ENCODE measurements at regions not wholly inside any gene's neighbourhood (a gene's known extent, or its start where the extent isn't known, plus 50 kb on each side); places are given as distances from the start of the nearest gene placed in this dataset.

DNA sequence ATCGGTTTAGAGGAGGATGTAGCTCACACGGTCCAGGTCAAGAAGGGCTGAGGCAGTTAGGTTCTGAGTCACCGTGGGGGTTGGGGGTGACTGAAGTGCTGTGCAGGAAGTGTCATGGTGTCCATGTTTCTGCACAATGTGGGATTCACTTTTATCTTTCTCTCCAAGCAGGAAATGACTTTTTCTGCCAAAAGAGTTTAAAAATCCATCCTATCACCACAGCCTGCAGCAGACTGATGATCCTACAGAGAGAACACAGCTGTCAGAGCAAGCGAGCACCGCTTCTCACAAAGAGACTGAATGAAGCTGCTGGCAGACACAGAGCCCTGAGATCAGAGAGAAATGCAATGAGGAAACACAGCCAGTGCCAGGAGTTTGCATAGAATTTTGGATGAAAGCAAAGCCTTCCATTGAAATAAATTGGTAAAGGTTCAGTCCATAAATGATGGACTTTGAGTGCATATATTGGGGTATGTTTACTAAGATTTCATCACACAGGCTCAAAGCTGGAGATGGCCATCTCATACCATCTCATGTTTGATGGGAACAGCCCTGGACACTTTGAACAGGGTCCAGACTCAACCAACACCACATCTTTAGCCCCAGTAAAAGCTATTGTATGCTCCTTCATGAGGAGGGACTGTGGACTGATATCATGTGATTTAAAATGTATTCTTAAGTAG is 213.9 kb upstream of the FBXL7 start:
- 81% methylated on average over 5 of the region's 5 CpGs; no CpG with 5 or more reads in 1 of the 2 experiments for WGBS, 2 experiments (ENCODE audit: extremely low coverage in 1 of 2, insufficient coverage in 1 of 2, insufficient read length in 1 of 2, insufficient replicate concordance in 2 of 2, low coverage in 1 of 2, low lambda C conversion rate in 2 of 2, missing lambda C conversion rate in 1 of 2)
- H3K4me2 ChIP-seq (ENCODE audit: insufficient read depth in 1 of 2, low read depth in 2 of 2, low read length in 2 of 2) = no peak overlapping the region
- FAIRE-seq = no peak
- TF ChIP-seq EZH2 (IDR thresholded peaks at IDR 0.05; ENCODE audit: low read depth, low read length, severe bottlenecking) (no peak), SIN3A (conservative IDR thresholded peaks at IDR 0.05 in 1 of 2, IDR thresholded peaks at IDR 0.05 in 1 of 2; ENCODE audit: low read depth in 1 of 2, low read length in 2 of 2) (no peak), EP300 (IDR thresholded peaks at IDR 0.05; ENCODE audit: borderline replicate concordance in 1 of 2, low read depth in 2 of 2, low read length in 2 of 2) (no peak), RAD21 (IDR thresholded peaks at IDR 0.05 in 1 of 2, conservative IDR thresholded peaks at IDR 0.05 in 1 of 2; ENCODE audit: low read depth in 2 of 2, low read length in 2 of 2) (no peak), FOSL1 (IDR thresholded peaks at IDR 0.05; ENCODE audit: insufficient read depth, low read depth, low read length) (no peak), TCF12 (IDR thresholded peaks at IDR 0.05; ENCODE audit: low read depth, low read length) (no peak), RXRA (IDR thresholded peaks at IDR 0.05; ENCODE audit: insufficient read depth, low read depth, low read length) (no peak), HDAC2 (IDR thresholded peaks at IDR 0.05; ENCODE audit: borderline replicate concordance in 1 of 2, low read depth in 2 of 2, low read length in 2 of 2) (no peak), RBBP5 (IDR thresholded peaks at IDR 0.05; ENCODE audit: borderline replicate concordance, low read depth, low read length) (no peak), TBP (IDR thresholded peaks at IDR 0.05; ENCODE audit: low read depth, low read length) (no peak)
- TF ChIP-seq, protein P1, sequence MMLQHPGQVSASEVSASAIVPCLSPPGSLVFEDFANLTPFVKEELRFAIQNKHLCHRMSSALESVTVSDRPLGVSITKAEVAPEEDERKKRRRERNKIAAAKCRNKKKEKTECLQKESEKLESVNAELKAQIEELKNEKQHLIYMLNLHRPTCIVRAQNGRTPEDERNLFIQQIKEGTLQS (IDR thresholded peaks at IDR 0.05; ENCODE audit: insufficient read depth, low read depth, low read length) = no peak

More for the DNA sequence above, 213.9 kb upstream of the FBXL7 start:
- Histone ChIP-seq H3K79me2 (ENCODE audit: control insufficient read depth in 1 of 2, insufficient read depth in 2 of 2, low read length in 2 of 2) (no peaks in the 10 kb centered on the region), H3K27me3 (replicated peaks in 1 of 4; ENCODE audit: control insufficient read depth in 3 of 4, extremely low read depth in 1 of 4, insufficient read depth in 3 of 4, low read length in 3 of 4) (no peaks in the 10 kb centered on the region), H3K4ac (replicated peaks; ENCODE audit: insufficient read length, low read depth, low read length) (no peak overlapping the region), H3K36me3 (ENCODE audit: control insufficient read depth in 2 of 4, insufficient read depth in 4 of 4, low read length in 3 of 4) (no peaks in the 10 kb centered on the region), H3K4me3 (ENCODE audit: extremely low read depth in 1 of 4, insufficient read depth in 2 of 4, low read depth in 3 of 4, low read length in 4 of 4) (no peak overlapping the region), H2BK5ac (ENCODE audit: low read depth, low read length) (no peak overlapping the region), H3K18ac (ENCODE audit: extremely low read depth, low read length) (no peak overlapping the region), H2AFZ (ENCODE audit: low read length) (no peak overlapping the region), H4K5ac (ENCODE audit: insufficient read length, low read depth, low read length) (no peak overlapping the region), H2BK20ac (ENCODE audit: low read length) (no peak overlapping the region), H2BK120ac (replicated peaks; ENCODE audit: low read depth, low read length) (no peak overlapping the region), H3K14ac (ENCODE audit: insufficient read length) (no peak overlapping the region), H3K9me3 (ENCODE audit: insufficient read depth in 2 of 2, low read depth in 1 of 2, low read length in 1 of 2) (0 out of 4 replicates have a peak, but pooled peaks cover 0 to under 1% of the 10 kb centered on the region in 2 experiments), H4K8ac (ENCODE audit: extremely low read depth, insufficient read depth, low read length) (no peak overlapping the region), H3K27ac (ENCODE audit: low read depth, low read length) (no peak overlapping the region), H4K91ac (replicated peaks; ENCODE audit: insufficient read length, low read length) (no peak overlapping the region), H3K23ac (ENCODE audit: insufficient read length) (no peak overlapping the region), H4K20me1 (replicated peaks in 1 of 2; ENCODE audit: control insufficient read depth in 1 of 2, insufficient read depth in 2 of 2, low read length in 2 of 2) (no peaks in the 10 kb centered on the region), H3K4me1 (replicated peaks in 1 of 4; ENCODE audit: control insufficient read depth in 3 of 4, insufficient read depth in 4 of 4, low read length in 3 of 4) (no peaks in the 10 kb centered on the region), H3K9ac (replicated peaks in 1 of 4; ENCODE audit: extremely low read depth in 1 of 4, low read depth in 3 of 4, low read length in 3 of 4) (no peak overlapping the region), H2BK12ac (ENCODE audit: low read depth, low read length) (no peak overlapping the region), H2BK15ac (ENCODE audit: low read length) (no peak overlapping the region), H3K23me2 (ENCODE audit: low read depth, low read length) (no peaks in the 10 kb centered on the region), H2AK5ac (ENCODE audit: low read depth, low read length) (no peak overlapping the region), H3K79me1 (ENCODE audit: low read depth, low read length) (no peaks in the 10 kb centered on the region), H3K56ac (replicated peaks; ENCODE audit: insufficient read length, low read depth, low read length) (no peak overlapping the region)
- POLR2A ChIA-PET (ENCODE audit: partially characterized antibody) = no interaction called here
- CTCF ChIA-PET (ENCODE audit: partially characterized antibody) = interaction anchor here (0.6 to 1.7 kb wide), 6 partner anchors 51 to 614 kb away, joined by 3 to 4 read pairs (median 3); no protein-coding TSS in a partner anchor
- DNase-seq (ENCODE audit: low read depth in 1 of 2, low spot score in 2 of 2) = no peak

Data from H1 (cell line).